K562 (cell line): ENCODE measurements at regions not wholly inside any gene's neighbourhood (a gene's known extent, or its start where the extent isn't known, plus 50 kb on each side); places are given as distances from the start of the nearest gene placed in this dataset.

Source experiments
- ATAC-seq: fragments of 200-7000 bp; cut with Tn5 transposase; 3 replicates; pipeline ENCODE4 v1.9.1; 2020; ENCODE audit warnings: moderate library complexity
- BruUV-seq: library from RNA; stranded (reverse); fragments of 400-500 nt; replicated peaks from 2 replicates; lab custom pipeline; 2021; lab: Mats Ljungman, UMichigan
- CTCF ChIA-PET: fragments of 300-600 bp; formaldehyde crosslinking; extraction: SDS; loops from one replicate; lab custom pipeline; 2021; ENCODE audit warnings: low intra/inter-chr PET ratio; lab: Yijun Ruan, JAX
- POLR2A ChIA-PET: fragments of 300-600, 350-650 bp; sonication (Branson Sonifier 250); formaldehyde crosslinking; extraction: SDS; loops from one replicate; lab custom pipeline; 2021; ENCODE audit warnings: antibody characterized with exemption, inconsistent platforms; lab: Yijun Ruan, JAX
- DNase-seq, 4 experiments: peaks; one replicate each; pipeline versions ENCODE4 v3.0.0 to v3.0.0-alpha.2; 2011 to 2018; ENCODE audit warnings: low spot score in 3 of 4, mixed read lengths in 3 of 4; ENCODE audit errors: extremely low read depth in 1 of 4
- FAIRE-seq: peaks from 2 replicates; lab custom pipeline; 2011; peaks lifted over from hg19 to GRCh38; lab: Jason Lieb, UNC
- H2AFZ ChIP-seq: 2 replicates; pipeline ENCODE4 v1.6.0; 2011; ENCODE audit warnings: low read depth, low read length, control low read depth, inconsistent platforms
- H3K27ac ChIP-seq: fragments of 200-600 bp; 3 replicates; pipeline ENCODE4 v1.8.0; 2011; ENCODE audit warnings: low read depth, mild to moderate bottlenecking, control low read depth, inconsistent platforms, low read length, moderate library complexity, mixed read lengths; ENCODE audit errors: extremely low read depth
- H3K27me3 ChIP-seq, 2 experiments: fragments of 300-600 bp in 1 of 2; 2 replicates in 1 of 2; 3 replicates in 1 of 2; pipeline versions ENCODE4 v1.6.0 to v1.8.0; 2011; ENCODE audit warnings: inconsistent platforms in 2 of 2, low read length in 2 of 2, mild to moderate bottlenecking in 1 of 2, mixed read lengths in 1 of 2, moderate library complexity in 1 of 2; ENCODE audit not compliant: control insufficient read depth in 2 of 2, insufficient read depth in 2 of 2
- H3K36me3 ChIP-seq: fragments of 300-600 bp; 3 replicates; pipeline ENCODE4 v1.8.0; 2011; ENCODE audit warnings: mild to moderate bottlenecking, low read length, inconsistent platforms; ENCODE audit not compliant: control insufficient read depth, insufficient read depth
- H3K4me1 ChIP-seq, 2 experiments: fragments of 200-600 bp in 1 of 2; replicated peaks in 1 of 2; 2 replicates in 1 of 2; 3 replicates in 1 of 2; pipeline versions ENCODE4 v1.5.1 to v1.8.0; 2011; ENCODE audit warnings: inconsistent platforms in 2 of 2, low read length in 2 of 2, mild to moderate bottlenecking in 1 of 2, mixed read lengths in 1 of 2, moderate library complexity in 1 of 2; ENCODE audit not compliant: control insufficient read depth in 2 of 2, insufficient read depth in 2 of 2
- H3K4me2 ChIP-seq: 2 replicates; pipeline ENCODE4 v1.6.1; 2011; ENCODE audit warnings: low read length, control low read depth, inconsistent platforms, mixed read lengths; ENCODE audit not compliant: insufficient read depth
- H3K4me3 ChIP-seq: fragments of 200-600 bp; sonication (generic), shearing (Covaris generic); 2 replicates; pipeline ENCODE4 v1.5.1; 2016; ENCODE audit warnings: control low read depth, inconsistent platforms
- H3K79me2 ChIP-seq: fragments of 200-600 bp; 3 replicates; pipeline ENCODE4 v1.8.0; 2011; ENCODE audit warnings: low read length, inconsistent platforms; ENCODE audit not compliant: control insufficient read depth, insufficient read depth
- H3K9ac ChIP-seq, 2 experiments: 2 replicates each; pipeline versions ENCODE4 v1.6.0 to v1.6.1; 2011; ENCODE audit warnings: low read depth in 2 of 2, low read length in 2 of 2, control low read depth in 1 of 2, inconsistent platforms in 1 of 2, mild to moderate bottlenecking in 1 of 2, mixed read lengths in 1 of 2; ENCODE audit not compliant: insufficient read depth in 1 of 2
- H3K9me1 ChIP-seq: one replicate; pipeline ENCODE4 v1.6.0; 2011; ENCODE audit warnings: inconsistent platforms, mild to moderate bottlenecking, low read length, moderate library complexity; ENCODE audit not compliant: control insufficient read depth, insufficient read depth
- H3K9me3 ChIP-seq: replicated peaks from 2 replicates; pipeline ENCODE4 v1.5.1; 2011; ENCODE audit warnings: low read depth, low read length, inconsistent platforms; ENCODE audit not compliant: control insufficient read depth, insufficient read depth
- H4K20me1 ChIP-seq: replicated peaks from 2 replicates; pipeline ENCODE4 v1.6.1; 2011; ENCODE audit warnings: low read length, inconsistent platforms, mixed read lengths; ENCODE audit not compliant: control insufficient read depth, insufficient read depth
- EP400 ChIP-seq: fragments of 450-650 bp; IDR thresholded peaks from 2 replicates; pipeline ENCODE4 v1.6.1; 2017; ENCODE audit warnings: antibody characterized with exemption, mild to moderate bottlenecking, moderate library complexity
- IRF9 ChIP-seq: fragments of 450-650 bp; IDR thresholded peaks from 2 replicates; pipeline ENCODE4 v1.6.1; 2016; ENCODE audit warnings: missing biosample characterization, missing genetic modification characterization
- MAFG ChIP-seq: fragments of 450-650 bp; conservative IDR thresholded peaks from 2 replicates; pipeline ENCODE4 v1.6.1; 2016; ENCODE audit warnings: missing genetic modification characterization, missing compliant biosample characterization
- RAD21 ChIP-seq, 2 experiments: fragments of 250-450 bp in 1 of 2; fragments of 450-650 bp in 1 of 2; sonication (Bioruptor Pico) in 1 of 2; formaldehyde crosslinking in 1 of 2; IDR thresholded peaks in 1 of 2; conservative IDR thresholded peaks in 1 of 2; 2 replicates each; pipeline versions ENCODE4 v1.4.0 to v1.8.0; 2020 to 2022; ENCODE audit warnings: mild to moderate bottlenecking in 2 of 2, moderate library complexity in 1 of 2
- RFX1 ChIP-seq: fragments of 450-650 bp; IDR thresholded peaks from 2 replicates; pipeline ENCODE4 v1.6.1; 2016; ENCODE audit warnings: mild to moderate bottlenecking, moderate library complexity
- SREBF2 ChIP-seq: sonication (generic); formaldehyde crosslinking; IDR thresholded peaks from 2 replicates; pipeline ENCODE4 v1.4.0; 2020; ENCODE audit warnings: mild to moderate bottlenecking, missing genetic modification reagents
- ZNF175 ChIP-seq: fragments of 200-800 bp; sonication (Bioruptor generic); IDR thresholded peaks from 2 replicates; pipeline ENCODE4 v1.6.1; 2016; ENCODE audit warnings: low read depth, mild to moderate bottlenecking, missing genetic modification characterization, missing compliant biosample characterization
- ZNF436 ChIP-seq: fragments of 250-450, 450-650 bp; sonication (Bioruptor Pico); formaldehyde crosslinking; IDR thresholded peaks from 2 replicates; pipeline ENCODE4 v1.7.0; 2020; ENCODE audit warnings: mild to moderate bottlenecking
- ZNF589 ChIP-seq: fragments of 200-800 bp; sonication (Bioruptor generic); IDR thresholded peaks from 2 replicates; pipeline ENCODE4 v1.6.1; 2016; ENCODE audit warnings: low read depth, missing genetic modification characterization, missing compliant biosample characterization
- ZNF778 ChIP-seq: fragments of 450-650 bp; formaldehyde crosslinking; IDR thresholded peaks from 2 replicates; pipeline ENCODE4 v1.4.0; 2020; ENCODE audit warnings: mild to moderate bottlenecking, moderate library complexity
- WGBS: fragments of 100-300 bp; shearing (Covaris generic); methylation state at CpG from one replicate; pipeline ENCODE4 v1.1.6; 2016; ENCODE audit warnings: low coverage, mixed read lengths; ENCODE audit not compliant: insufficient coverage; ENCODE audit errors: missing lambda C conversion rate; 5-methylcytosine and 5-hydroxymethylcytosine counted together
- in situ Hi-C: fragments of 300-500 bp; cut with MboI; formaldehyde crosslinking; loops from 4 replicates; pipeline ENCODE4 v1.15.0; 2018; ENCODE audit warnings: inconsistent platforms, mixed read lengths
- intact Hi-C: fragments of 100-400 bp; cut with micrococcal nuclease; formaldehyde crosslinking; loops from 2 replicates; pipeline ENCODE4 v1.14.2; 2022

- TF ChIP-seq RAD21 (CRISPR knock-in tag; conservative IDR thresholded peaks at IDR 0.05 in 1 of 2, IDR thresholded peaks at IDR 0.05 in 1 of 2) (no peak), MAFG (tag) (no peak), EP400 (no peak), ZNF778 (CRISPR knock-in tag) (no peak), SREBF2 (CRISPR knock-in tag) (no peak), IRF9 (no peak), ZNF175 (CRISPR knock-in tag) (no peak)
Measured at GRCh38 chr10:93204494-93205485, 131.1 kb downstream of the CYP26A1 start (continued).

- intact Hi-C loops = no loop called here
- TF ChIP-seq ZNF589 (CRISPR knock-in tag) (no peak), ZNF436 (CRISPR knock-in tag) (no peak), RFX1 (peak; percentile 69)
- CTCF ChIA-PET = no interaction called here
Measured at GRCh38 chr10:93206652-93207051, 133.0 kb downstream of the CYP26A1 start.

More at GRCh38 chr10:93206652-93207051, 133.0 kb downstream of the CYP26A1 start:
- Histone ChIP-seq H3K9me3 (no peaks in the 10 kb centered on the region), H3K36me3 (no peaks in the 10 kb centered on the region), H3K4me3 (no peak overlapping the region), H3K9ac (no peak overlapping the region), H3K27me3 (peaks cover 0 to 9% of the 10 kb centered on the region in 2 experiments; a peak in 1 of 5 replicates), H3K4me2 (no peak overlapping the region), H4K20me1 (no peaks in the 10 kb centered on the region), H3K27ac (no peak overlapping the region), H3K4me1 (no peaks in the 10 kb centered on the region), H2AFZ (no peak overlapping the region), H3K79me2 (no peaks in the 10 kb centered on the region), H3K9me1 (no peaks in the 10 kb centered on the region)
- FAIRE-seq (no peak), DNase-seq (peak in 1 of 4 experiments; percentile 12), ATAC-seq (peak; percentile 74)
- WGBS = 10% methylated on average over 4 of the region's 7 CpGs
- POLR2A ChIA-PET = interaction anchor here (0.7 kb wide), 1 partner anchor 1033 kb away, joined by 4 read pairs; no protein-coding TSS in a partner anchor
- in situ Hi-C loops = no loop called here
- BruUV-seq = no TSS peak
